GM18517 (cell line): ENCODE measurements at regions not wholly inside any gene's neighbourhood (a gene's known extent, or its start where the extent isn't known, plus 50 kb on each side); places are given as distances from the start of the nearest gene placed in this dataset.
"Not testable (repeated sequence)": the region's sequence is repeated elsewhere in the genome, so short reads cannot be mapped to it uniquely, and the experiment has no call there.

Experiments
- ATAC-seq: cut with Tn5 transposase; IDR thresholded peaks from one replicate; pipeline ENCODE4 v1.9.1; 2021; ENCODE audit warnings: mild to moderate bottlenecking, moderate library complexity; ENCODE audit not compliant: unreplicated experiment

DNA sequence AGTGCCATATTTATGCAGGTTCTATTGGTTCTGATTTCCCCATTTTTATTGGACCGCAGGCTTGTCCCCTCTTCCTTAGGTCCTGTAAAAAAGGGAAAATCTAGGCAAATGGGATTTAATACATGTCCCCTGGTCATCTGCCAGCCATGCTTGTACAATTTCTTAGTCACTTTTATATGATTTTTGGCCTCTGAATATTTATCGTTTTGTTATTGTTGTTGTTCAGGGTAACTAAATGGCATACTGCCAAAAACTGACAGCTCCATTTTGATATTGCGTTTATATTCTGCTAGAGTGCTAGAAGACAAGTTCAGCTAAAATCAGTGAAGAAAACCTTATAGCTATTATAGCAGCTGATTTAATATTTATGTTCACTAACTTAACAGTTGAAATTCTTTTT is 770.2 kb upstream of the FAM174A start:
- ATAC-seq, result no peak

DNA sequence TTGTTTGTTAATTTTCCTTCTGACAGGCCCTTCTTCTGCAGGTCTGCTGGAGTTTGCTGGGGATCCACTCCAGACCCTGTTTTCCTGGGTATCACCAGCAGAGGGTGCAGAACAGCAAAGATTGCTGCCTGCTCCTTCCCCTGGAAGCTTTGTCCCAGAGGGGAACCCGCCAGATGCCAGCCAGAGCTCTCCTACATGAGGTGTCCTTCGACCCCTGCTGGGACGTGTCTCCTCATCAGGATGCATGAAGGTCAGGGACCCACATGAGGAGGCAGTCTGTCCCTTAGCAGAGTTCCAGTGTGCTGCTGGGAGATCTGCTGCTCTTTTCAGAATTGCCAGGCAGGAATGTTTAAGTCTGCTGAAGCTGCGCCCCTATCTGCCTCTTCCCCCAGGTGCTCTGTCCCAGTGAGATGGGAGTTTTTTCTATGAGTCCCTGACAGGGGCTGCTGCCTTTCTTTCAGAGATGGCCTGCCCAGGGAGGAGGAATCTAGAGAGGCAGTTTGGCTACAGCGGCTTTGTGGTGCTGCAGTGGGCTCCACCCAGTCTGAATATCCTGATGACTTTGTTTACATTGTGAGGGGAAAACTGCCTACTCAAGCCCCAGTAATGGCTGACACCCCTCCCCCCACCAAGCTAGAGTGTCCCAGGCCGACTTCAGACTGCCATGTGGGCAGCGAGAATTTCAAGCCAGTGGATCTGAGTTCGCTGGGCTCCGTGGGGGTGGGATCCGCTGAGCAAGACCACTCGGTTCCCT is 772.0 kb upstream of the FAM174A start:
- no peak for ATAC-seq

DNA sequence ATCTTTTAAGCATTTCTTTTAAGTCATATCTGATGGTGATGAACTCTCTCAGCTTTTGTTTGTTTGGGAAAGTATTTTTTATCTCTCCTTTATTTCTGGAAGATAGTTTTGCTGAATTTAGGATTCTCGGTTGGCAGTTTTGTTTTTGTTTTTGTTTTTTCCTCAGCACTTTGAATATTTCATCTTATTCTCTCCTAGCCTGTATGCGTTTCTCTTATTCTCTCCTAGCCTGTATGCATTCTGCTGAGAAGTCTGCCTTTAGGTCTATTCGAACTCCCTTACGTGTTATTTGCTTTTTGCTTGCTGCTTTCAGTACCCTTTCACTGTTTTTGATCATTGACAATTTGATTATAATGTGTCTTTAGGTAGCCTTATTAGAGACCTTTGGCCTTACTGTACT is 787.8 kb upstream of the FAM174A start:
- no peak for ATAC-seq

DNA sequence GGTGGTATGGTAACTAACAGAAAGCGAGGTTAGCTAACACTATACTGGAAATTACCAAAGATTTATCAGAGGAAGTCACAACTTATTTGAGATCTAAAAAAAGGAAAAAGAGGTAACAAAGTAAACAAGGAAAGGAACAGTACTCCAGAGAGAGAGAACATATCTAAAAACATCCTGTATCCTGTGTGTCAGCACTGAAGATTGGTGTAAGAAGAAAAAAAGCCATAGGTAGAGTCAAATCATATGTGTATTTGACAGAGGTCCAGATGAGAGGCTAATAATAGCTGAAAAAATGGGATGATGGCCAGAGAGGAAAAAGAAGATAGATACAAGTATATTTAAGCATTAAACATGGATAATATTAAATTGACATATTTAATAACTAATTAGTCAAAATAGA is 802.0 kb upstream of the FAM174A start:
- not testable (repeated sequence) for ATAC-seq

DNA sequence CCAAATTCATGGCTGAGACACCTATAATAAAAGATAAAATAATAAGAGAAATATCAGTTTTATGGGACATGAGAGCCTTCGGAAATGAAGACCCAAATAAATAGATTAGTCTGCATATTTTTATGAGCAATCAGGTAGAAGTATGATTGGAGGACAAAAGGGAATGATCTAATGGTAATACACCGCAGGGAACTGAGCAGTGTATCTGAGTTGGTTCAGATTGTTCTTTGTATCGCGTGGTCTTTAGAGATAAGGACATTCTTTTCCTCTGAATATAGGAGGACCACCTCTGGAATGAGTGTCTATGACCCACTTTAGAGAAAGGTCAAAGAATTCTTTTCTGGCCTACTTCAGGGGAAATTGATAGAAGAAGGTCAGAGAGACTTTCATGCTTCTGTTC is 801.8 kb upstream of the CHD1 start:
- not testable (repeated sequence) for ATAC-seq

DNA sequence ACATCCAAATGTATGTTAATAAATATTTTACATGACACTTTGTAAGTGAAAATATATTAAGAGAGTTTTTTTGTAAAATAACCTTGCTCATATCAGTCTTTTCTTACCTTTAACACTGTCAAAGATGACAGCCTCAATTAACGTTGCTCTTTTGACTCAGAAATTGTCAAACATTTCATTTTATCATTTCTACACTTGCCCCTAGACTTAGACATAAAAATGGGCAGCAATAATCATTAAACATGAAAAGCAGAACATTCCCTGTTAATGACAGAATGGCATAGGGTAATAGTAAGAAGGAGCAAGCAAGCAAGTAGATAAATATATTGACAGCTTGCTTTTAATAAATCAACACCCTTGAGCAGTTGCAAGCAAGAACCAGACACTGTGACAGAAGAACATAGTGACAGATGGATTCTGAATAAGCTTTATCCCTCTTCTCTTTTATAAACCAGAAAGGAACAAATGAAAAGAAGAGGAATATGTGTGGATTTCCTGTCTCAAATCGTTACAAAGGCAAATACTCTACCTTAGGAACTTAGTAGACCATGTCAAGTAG is 796.0 kb upstream of the CHD1 start:
- no peak for ATAC-seq

DNA sequence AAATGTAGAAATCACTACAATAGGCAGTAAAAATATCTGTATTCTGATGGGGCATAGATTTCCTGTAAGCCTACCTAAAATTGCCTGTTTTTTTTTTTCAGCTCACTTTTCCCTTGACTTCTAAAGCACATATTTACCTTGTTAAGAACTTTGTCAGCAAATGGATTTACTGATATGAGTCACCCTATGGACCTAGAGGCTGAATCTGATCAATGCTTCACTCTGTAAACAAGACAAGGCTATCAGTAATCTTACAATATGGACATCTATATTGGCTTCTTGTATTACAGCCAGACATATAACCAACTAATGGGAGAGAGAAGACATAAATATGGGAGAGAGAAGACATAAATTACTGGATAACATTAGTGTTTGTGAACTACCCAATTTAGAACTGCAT is 792.7 kb upstream of the CHD1 start:
- ATAC-seq, result no peak

DNA sequence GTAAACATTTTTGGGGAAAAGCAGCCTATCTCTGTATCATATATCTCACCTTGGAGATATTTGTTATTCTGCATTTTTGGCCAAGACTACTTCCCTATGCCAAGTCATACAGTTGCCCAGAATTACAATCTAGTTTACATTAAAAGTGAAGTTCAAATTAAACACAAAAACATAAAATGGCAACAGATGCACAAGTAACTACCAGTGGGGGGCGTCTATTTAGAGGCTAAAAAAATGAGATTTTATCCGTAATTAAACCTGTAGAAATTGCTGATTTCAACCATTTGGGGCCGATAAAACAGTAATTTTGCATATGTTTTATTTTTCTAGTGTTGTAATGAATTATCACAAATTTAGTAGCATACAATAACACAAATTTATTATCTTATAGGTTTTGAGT is 787.1 kb upstream of the CHD1 start:
- no peak for ATAC-seq

DNA sequence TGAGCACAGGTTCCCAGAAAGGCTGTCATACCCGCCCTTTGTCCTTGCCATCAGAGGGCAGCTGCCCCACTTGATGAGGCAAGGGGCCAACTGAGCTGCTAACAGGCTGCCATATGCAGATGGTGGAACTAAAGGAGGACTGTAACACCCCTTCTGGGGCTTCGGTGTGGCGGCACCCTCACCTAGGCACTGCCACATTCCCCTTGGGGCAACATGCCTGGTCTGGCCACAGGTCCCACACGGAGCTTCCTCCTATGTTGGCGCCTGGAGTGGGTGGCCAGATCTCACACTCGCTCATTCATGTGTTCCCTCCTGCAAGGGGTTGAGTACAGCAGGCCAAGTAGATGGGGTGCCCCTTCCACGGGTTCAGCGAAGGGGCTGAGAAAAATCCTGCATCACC is 777.4 kb upstream of the CHD1 start:
- ATAC-seq, result no peak

DNA sequence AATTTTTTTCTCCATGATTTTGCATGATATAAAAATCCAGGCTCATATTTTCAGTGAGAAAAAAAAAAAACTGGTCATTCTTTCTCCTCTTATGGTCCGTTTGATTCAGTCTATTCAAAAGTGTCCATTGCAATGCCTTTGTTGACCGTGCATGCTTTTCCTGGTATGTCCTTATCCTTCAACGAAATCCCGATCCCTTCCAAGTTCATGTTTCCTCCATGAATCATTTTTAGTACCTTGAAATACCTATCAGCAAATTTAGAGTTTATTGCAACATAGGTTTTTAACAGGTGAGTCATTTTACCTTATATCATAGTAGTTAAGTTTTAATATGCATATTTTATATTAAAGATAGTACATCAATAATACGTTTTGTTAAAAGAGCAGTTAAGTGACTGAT is 773.8 kb upstream of the CHD1 start:
- no peak for ATAC-seq

DNA sequence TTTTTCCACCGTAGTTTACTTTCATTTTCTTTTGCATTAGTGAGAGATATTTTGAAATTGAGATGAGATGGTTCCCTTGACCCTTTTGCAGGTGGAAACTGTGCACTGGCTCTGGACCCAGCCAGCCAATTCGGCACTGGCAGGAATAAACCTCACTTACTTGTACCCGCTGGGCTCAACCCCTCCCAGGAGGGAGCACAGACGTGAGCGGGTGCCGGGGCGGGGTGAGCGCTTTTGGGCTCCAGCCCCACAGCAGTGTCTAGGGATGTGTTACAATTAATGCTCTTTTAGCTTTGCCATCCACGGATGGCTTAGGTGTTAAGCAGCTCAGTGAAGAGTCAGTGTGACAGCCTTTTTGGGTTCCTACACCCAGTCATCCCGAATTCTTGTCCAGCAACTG is 766.1 kb upstream of the CHD1 start:
- ATAC-seq, result no peak

DNA sequence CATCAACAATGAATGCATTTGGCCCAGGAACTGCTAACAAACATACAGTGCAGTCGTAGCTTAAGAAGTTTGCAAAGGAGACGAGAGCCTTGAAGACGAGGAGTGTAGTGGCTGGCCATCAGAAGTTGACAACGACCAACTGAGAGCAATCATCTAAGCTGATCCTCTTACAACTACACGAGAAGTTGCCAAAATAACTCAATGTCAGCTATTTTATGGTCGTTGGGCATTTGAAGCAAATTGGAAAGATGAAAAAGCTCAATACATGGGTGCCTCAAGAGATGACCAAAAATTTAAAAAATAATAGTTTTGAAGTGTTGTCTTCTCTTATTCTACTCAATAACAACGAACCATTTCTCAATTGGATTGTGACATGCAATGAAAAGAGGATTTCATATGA is 757.7 kb upstream of the CHD1 start:
- ATAC-seq, result no peak

DNA sequence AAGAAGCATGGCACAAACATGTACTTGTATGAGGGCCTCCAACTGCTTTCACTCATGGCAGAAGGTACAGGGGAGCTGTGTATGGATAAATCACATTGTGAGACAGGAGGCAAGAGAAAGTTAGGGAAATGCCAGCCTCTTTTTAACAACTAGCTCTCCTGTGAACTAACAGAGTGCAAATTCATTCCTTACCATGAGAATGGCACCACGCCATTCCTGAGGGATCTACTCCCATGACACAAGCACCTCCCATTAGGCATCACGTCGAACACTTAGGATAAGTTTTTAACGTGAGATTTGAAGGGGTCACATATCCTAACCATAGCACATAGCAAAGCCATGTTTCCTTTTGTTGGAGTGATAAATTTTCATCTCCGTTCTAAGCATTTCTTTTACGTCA is 747.2 kb upstream of the CHD1 start:
- ATAC-seq, result no peak

DNA sequence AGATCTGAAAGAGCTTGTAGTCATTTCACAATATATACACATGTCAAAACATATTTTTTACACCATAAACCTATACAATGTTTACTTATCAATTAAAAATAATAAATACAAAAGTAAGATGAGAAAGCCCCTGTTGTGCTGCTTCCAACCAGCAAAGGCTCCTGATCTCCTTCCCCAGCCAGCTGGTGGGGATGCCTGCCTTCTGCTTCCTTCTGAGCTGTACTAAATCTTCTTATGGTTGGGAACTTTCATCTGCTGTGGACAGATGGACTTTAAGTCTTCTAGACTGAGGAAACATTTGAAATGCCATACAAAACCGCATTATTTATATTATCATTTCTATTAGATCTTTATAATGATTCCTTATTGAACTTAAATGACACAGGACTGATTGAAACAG is 745.3 kb upstream of the CHD1 start:
- no peak for ATAC-seq

DNA sequence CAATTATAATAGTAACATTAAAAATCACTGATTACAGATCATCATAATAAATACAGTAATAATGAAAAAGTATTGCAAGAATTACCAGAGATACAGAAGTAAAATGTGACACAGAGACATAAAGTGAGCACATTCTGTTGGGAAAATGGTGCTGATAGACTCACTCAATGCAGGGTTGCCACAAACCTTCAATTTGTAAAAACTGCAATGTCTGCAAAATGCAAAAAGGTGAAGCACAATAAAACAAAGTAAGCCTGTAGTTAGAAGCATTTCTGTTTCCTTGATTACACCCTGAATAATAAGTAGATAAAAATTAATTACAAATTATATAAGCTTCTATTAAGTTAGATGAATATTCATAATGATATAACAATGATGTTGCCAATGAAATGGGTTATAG is 736.2 kb upstream of the CHD1 start:
- no peak for ATAC-seq

DNA sequence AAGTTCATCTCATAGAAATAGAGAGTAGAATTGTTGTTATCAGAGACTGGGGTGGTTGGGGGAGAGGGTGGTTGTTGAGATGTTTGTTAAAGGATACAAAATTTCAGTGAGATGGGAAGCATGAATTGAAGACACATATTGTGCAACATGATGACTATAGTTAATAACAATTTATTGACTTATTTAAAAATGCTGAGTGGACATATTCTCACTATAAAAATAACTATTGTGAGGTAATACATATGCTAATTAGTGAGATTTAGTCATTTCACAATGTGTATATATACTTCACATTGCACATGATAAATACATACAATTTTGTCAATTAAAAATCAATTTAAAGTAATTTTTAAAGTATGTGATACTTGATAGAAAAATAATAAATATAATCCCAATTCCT is 722.5 kb upstream of the CHD1 start:
- ATAC-seq, result no peak

DNA sequence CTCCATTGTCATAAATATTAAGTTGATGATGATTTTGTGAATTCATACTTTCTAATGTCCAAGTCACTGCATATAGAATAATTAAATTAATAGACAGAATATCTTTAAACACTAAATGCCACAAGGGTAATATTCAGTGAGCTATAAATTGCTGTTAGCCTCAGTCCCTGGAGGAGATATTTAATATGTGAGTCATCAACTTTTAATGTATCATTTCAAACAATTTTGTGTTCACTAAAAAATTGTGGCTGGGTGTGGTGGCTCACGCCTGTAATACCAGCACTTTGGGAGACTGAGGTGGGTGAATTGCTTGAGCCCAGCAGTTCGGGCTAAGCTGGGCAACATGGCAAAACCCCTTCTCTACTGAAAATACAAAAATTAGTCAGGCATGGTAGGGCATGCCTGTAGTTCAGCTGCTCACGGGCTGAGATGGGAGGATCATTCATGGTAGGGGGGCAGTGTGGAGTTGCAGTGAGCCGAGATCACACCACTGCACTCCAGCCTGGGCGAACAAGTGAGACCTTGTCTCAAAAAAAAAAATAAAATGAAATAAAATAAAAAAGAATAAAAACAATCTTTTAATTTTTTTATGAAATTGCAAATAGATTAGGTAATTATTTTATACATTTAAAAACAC is 717.3 kb upstream of the CHD1 start:
- ATAC-seq, result no peak

DNA sequence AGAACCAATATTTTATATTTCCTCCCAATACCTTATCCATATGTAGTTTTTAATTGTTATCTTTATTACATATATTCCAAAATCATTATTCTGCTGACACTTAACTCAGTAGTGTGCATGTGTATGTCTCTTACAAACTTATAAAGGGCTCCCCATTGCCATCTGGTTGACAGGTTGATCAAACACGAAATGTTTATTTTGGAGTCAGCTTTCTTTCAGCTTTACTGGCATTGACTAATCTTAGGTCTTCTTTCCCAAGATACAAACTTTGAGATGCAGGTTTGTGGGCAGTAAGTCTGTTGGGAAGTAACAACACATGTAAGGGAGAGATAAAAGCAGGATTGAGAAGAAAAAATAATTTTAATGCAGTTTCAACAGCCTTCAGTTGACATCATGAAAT is 716.0 kb upstream of the CHD1 start:
- no peak for ATAC-seq

DNA sequence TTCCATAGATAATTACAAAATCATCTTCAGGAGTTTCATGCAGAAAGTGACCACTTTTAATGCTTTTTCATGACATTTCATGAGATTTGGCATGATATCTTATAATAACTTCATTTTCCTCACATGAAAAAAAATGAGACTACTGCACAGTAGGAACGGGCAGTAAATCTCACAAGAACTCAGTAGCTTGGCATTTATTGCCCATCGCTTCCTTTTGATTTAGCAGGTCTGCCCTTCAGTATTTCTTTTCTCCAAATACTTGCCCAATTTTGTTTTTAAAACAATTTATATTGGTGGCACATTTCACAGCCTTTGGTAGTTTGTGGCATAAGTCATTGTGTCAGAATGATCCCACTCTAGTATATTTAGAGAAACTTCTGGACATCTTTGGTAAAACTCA is 711.8 kb upstream of the CHD1 start:
- no peak for ATAC-seq

DNA sequence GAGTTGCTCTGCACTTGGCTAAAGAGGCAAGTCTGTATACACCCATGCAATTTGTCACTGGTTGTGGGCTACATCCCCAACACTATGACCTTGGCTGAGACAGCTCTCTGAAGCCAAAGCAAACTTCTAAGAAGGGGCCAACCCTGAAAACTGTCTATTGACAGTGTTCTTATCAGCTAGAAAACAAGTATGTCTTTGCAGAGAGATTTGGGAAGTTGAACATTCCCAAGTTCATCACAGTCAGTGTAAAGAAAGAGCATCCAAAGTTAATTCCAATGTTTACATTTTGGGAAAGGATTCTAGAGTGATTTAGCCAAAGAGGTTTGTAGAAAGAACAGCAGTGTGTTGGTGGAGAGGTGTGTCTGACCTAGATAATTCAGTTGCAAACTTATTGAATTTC is 711.1 kb upstream of the CHD1 start:
- no peak for ATAC-seq

DNA sequence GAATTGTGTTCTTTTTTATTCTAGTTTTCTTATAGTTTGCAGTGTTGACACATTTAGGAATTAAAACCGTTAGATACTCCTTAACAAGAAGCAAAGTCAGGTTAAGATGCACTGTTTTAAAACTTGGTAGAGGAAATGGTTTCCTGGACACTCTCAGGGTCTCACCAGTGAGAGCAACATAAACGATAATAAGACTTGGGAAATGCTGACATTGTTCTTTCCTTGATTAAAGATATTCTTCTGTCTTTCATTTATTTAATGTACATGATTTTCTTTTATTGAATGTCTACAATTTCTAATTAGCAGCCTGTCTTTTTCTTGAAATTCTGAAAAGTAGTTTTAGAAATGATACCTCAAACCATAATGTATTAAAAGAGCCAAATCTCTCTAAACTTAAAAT is 707.9 kb upstream of the CHD1 start:
- no peak for ATAC-seq

DNA sequence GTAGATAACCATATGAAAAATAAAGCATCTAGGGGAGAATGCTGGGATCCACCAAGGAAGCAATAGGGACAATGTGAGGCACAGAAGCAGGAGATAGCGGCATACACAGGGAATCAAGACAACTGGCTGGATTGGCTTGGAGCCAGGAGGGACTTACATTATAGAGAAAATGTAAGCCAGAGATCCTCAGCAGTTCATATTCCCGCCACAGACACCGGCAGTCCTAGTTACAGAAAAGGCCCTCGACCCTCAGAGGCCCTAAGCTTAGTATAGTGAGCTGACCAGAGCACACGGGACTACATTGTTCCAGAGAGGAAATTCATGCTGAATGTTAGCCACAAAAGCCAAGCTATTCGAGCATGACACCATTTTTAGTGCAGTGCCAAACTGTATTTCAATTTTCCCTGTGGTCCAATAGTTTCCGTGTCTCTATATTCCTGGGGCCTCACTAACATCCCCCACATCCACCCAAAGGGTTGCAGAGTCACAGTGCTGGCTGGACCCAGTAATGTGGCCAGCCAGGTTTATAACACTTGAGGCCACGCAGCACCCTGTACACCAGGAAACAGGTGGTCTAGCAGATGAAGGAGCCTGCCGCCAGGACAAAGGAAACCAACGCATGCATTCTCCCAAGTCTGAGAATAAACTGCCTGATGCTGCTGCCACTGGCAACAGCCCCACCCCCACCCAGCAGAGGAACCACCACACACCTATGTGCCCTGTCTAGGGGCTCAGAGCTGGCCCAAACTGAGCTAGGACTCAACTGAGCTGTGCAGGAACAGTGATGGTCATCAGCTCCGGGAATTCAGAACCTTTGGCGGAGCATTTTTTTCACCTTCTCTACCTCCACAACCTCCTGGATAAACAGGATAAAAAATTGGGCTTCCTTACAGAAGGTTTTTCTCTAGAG is 693.2 kb upstream of the CHD1 start:
- no peak for ATAC-seq
